Dendritic cell treated with granulocyte-macrophage colony-stimulating factor and Interleukin-4, amounts not matched to agents 40 ng/mL and 50 ng/mL, for 4 days (primary cell): ENCODE measurements at regions not wholly inside any gene's neighbourhood (a gene's known extent, or its start where the extent isn't known, plus 50 kb on each side); places are given as distances from the start of the nearest gene placed in this dataset.

Source experiments
- H3K27ac Mint-ChIP-seq: one replicate; pipeline ENCODE4 v1.8.0; 2022; ENCODE audit warnings: mild to moderate bottlenecking, mixed read lengths
- H3K27me3 Mint-ChIP-seq: one replicate; pipeline ENCODE4 v1.8.0; 2022; ENCODE audit warnings: mild to moderate bottlenecking, mixed read lengths
- H3K36me3 Mint-ChIP-seq: one replicate; pipeline ENCODE4 v1.8.0; 2022; ENCODE audit warnings: low read depth, mixed read lengths
- H3K4me1 Mint-ChIP-seq: one replicate; pipeline ENCODE4 v1.8.0; 2022; ENCODE audit warnings: low read depth, mixed read lengths
- H3K4me3 Mint-ChIP-seq: one replicate; pipeline ENCODE4 v1.8.0; 2022; ENCODE audit warnings: mild to moderate bottlenecking, moderate library complexity, mixed read lengths
- H3K9me3 Mint-ChIP-seq: one replicate; pipeline ENCODE4 v1.8.0; 2022; ENCODE audit warnings: mixed read lengths
- intact Hi-C: fragments of 100-400 bp; cut with micrococcal nuclease; formaldehyde crosslinking; loops from one replicate; pipeline ENCODE4 v1.15.0; 2022

DNA sequence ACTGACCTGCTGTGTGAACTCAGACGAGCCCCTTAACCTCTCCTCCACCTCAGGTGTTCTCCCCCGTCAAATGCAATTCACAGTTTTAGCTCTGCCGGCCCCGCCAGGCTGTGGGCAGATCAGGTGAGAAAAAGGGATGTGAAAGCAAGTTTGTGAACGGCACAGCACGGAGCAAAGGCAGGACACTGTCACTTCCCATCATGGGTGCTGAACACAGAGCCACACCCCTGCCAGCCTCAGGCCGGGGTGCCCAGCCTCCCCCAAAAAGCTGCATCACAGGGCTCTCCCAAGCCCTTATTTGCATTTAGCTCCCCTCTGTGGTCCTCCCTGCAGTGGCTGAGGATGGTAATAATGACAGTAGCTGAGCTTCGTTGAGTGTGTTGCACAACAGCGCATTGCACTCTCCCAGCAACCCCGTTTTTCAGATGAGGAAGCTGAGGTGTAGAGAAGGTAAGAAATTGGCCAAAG is 88.8 kb upstream of the TNRC6C start:
- H3K27me3 Mint-ChIP-seq, result peaks cover 69% of the 10 kb centered on the region
- no peaks in the 10 kb centered on the region for H3K36me3 Mint-ChIP-seq
- no peak overlapping the region for H3K4me3 Mint-ChIP-seq
- peaks cover 70% of the 10 kb centered on the region for H3K4me1 Mint-ChIP-seq
- intact Hi-C loops, result loop anchor here (5.0 kb wide), 1 partner anchor 88 kb away; the partner anchor contains the start of gene TNRC6C
- no peaks in the 10 kb centered on the region for H3K9me3 Mint-ChIP-seq
- H3K27ac Mint-ChIP-seq, result peak overlapping the region; percentile 12

DNA sequence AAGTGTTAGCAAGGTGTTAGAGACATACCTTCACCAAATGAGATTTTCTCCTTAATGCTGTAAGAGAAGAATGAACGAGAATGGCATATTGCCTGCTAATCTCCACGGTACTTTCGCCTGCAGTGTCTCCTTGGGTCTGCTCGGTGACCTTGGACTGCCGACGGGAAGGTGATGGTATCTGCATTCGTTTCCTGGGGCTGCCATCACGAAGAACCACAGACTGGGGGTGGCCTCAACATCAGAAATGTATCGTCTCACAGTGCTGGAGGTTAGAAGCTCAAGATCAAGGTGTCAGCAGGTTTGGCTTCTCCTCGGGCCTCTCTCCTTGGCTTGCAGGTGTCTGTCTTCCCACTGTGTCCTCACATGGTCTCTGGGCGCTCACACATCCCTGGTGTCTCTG is 86.3 kb upstream of the TNRC6C start:
- Mint-ChIP-seq H3K27me3 (peaks cover 65% of the 10 kb centered on the region), H3K36me3 (peaks cover 12% of the 10 kb centered on the region), H3K9me3 (peaks cover 15% of the 10 kb centered on the region), H3K27ac (no peak overlapping the region), H3K4me3 (no peak overlapping the region), H3K4me1 (peaks cover 79% of the 10 kb centered on the region)
- intact Hi-C loops, result no loop called here

DNA sequence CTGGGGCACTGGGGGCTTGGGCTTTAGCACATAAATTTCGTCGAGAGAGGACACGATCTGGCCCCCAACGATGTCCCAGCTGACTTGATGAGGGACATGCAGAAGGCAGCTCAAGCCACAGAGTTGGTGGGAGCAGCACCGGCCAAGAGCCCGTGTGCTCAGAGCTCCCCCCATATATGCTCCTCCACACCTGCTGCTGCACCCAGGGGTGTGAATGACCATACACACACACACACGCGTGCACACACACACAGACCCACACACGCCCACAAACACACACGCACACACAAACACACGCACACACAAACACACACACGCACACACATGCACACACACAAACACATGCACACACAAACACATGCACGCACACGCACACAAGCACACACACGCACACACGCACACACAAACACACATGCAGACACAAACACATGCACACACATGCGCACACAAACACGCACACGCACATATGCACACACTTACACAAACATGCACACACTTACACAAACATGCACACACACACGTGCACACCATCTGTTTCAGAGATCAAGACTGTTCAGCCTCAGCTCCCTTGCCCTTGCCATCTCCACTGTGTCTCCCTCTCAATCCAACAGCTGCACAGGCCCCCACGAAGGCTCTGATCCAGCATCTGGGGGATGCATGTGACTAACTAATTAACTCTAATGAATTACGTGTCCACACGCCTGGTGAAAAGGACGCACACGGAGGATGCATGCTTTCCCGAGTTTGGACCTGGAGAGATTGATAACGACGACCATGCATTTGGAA is 85.6 kb upstream of the TNRC6C start:
- Mint-ChIP-seq H3K4me3 (no peak overlapping the region), H3K27ac (no peak overlapping the region), H3K36me3 (peaks cover 12% of the 10 kb centered on the region), H3K9me3 (peaks cover 15% of the 10 kb centered on the region), H3K4me1 (peaks cover 79% of the 10 kb centered on the region), H3K27me3 (peaks cover 66% of the 10 kb centered on the region)
- intact Hi-C loops, result no loop called here

DNA sequence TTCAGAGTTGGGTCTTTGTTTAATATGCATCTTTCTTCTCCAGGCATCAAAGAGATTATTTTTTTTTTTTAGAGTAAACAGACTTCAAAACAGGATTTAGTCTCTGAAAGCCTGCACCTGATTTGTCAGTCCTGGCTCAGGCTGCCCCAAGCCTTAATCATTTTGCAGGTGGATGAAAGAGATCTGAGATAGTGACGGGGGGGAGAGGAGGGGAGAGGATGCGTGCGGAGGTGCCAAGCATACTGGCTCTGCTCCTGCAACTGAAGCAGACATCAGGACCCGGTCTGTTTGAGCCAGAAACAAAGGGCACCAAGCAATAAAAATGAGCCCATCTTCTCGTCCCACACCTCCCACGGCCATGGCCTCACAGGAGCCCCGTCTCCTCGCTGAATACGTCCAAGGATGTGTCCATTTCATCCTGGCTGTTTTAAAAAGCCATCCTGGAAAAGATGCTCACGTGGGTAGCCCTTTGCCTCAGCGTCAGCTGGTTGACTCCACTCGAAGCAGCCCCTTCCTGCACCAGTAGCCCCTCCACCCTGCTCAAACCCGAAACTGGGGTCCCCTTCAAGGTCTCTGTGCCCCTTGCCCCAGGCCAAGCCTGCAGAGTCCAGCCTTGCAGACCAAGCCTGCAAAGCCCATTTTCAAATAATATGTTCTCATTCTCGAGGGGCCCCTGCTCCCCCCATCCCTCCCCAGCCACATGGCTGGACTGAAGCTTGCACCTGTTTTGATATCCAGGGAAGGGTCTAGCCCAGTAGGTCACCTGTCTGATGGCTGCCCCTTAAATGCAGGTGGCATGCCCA is 84.8 kb upstream of the TNRC6C start:
- no peak overlapping the region for H3K4me3 Mint-ChIP-seq
- intact Hi-C loops, result no loop called here
- H3K27me3 Mint-ChIP-seq, result peaks cover 65% of the 10 kb centered on the region
- H3K4me1 Mint-ChIP-seq, result peaks cover 71% of the 10 kb centered on the region
- H3K27ac Mint-ChIP-seq, result no peak overlapping the region
- peaks cover 15% of the 10 kb centered on the region for H3K9me3 Mint-ChIP-seq
- H3K36me3 Mint-ChIP-seq, result peaks cover 12% of the 10 kb centered on the region

DNA sequence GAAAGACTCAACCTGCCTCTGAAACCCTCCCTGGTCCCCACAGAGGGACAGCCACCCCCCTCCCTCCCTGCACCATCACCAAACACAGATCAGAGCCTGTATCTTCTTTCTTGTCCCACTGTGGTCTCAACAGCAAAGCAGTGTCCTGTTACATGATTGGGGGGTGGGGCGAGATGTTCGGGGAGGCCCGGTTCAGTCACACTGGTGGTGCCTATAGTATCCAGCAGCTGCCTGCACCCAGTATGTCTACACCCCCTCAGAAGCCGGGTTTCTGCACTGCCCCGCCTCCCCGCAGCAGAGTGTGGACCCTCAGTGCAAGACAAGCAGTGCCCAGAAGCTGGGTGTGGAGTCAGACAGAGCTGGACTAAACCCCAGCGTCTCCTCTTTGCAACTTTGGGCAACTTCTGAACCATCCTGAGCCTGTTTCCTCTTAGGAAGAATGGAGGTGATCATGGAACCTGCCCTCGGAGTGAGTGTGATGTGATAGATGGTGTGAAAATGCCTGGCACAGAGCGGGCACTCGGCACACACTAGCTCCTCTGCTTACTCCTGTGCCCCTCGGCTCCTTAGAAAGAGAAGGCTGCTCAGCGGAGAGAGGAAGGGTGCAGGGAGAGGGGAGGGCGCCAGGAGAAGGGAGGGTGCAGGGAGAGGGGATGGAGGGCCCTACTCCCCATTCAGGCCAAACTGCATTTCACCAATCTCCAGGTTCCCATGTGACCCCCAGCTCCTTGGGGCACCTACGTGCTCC is 84.0 kb upstream of the TNRC6C start:
- H3K27me3 Mint-ChIP-seq, result peaks cover 65% of the 10 kb centered on the region
- peaks cover 68% of the 10 kb centered on the region for H3K4me1 Mint-ChIP-seq

DNA sequence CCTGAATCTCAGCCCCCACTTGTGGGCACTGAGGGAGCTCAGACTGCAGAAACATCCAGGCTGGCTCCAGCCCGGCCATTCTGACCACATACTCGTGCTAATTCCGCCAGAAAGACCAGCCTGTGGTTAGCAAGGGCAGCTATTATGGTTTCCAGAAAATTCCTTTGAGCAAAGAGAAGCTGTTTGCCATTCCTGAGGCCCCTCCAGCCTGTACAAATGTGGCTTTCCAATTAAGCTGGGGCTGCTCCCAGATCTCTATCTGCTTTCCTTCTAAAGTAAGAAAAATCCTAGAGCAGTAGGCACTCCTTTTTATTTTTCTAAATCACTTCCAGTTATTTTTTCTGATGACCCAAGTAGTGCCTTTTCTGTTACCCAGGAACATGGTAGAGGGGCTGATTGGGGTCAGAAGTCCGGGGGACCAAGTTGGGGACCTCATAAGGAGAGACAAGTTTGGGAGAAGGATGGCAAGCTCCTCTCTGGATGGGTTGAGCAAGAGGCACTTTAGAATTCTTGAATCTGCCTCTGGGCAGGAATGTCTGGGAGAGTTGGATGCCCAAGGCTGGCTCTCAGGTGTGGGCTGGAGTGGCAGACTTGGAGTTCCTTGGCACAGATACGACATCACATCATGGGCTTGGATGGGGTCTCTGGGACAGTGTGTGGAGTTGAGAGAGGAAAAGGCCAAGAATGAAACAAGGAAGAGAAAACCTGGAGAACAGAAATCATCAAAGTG is 83.3 kb upstream of the TNRC6C start:
- H3K27ac Mint-ChIP-seq, result peak overlapping the region; percentile 27
- H3K4me1 Mint-ChIP-seq, result peaks cover 67% of the 10 kb centered on the region
- H3K36me3 Mint-ChIP-seq, result peaks cover 12% of the 10 kb centered on the region
- peaks cover 15% of the 10 kb centered on the region for H3K9me3 Mint-ChIP-seq
- no peak overlapping the region for H3K4me3 Mint-ChIP-seq
- intact Hi-C loops, result no loop called here
- peaks cover 67% of the 10 kb centered on the region for H3K27me3 Mint-ChIP-seq

More for the DNA sequence above, 84.0 kb upstream of the TNRC6C start:
- intact Hi-C loops, result no loop called here
- H3K36me3 Mint-ChIP-seq, result peaks cover 12% of the 10 kb centered on the region
- H3K4me3 Mint-ChIP-seq, result no peak overlapping the region
- H3K9me3 Mint-ChIP-seq, result peaks cover 15% of the 10 kb centered on the region
- no peak overlapping the region for H3K27ac Mint-ChIP-seq

DNA sequence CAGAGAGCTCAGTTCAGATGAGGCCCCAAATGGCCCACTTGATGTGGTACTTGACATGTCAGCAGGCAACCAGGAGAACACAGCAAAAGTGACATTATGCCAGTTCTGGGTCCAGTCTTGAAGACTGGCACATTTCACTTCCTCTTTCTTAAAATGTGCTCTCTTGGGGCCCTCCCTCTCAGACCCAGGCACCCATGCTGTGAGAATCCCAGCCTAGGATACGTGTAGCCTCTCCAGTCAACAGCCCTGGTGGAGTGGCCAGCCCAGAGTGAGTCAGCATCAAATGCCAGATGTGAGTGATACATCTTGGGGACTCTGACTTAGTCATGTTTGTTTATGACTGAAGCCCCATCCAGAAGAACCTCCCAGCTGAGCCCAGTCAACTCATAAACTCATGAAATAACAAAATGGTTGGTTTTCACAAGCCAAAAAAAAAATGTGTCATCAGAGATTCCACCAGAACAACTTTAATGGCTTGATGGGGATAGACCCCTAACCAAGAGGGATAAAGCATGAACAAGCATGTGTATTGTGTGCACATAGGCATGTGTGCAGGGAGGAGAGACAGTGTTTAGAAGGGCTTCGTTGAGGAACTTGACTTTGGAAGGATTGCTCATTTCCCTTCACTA is 82.5 kb upstream of the TNRC6C start:
- peaks cover 15% of the 10 kb centered on the region for H3K9me3 Mint-ChIP-seq

DNA sequence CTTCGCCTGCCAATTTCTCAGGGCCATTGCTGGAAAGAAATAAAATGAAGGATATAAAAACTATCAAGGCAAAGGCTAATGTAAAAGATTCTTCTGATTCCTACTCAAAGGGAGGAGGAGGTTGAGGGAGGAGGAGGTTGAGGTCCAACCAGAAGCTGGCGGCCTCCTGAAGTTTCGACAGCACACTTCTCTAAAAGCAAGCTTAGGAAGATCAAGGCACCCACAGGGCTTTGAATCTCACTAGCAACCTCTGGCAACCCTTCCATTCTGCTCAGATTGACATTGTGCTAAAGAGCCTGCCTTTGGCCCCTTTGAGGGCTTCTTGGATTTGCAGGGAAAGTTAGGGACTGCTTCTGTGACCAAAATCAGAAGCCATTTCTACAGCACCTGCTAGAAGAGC is 81.5 kb upstream of the TNRC6C start:
- Mint-ChIP-seq H3K36me3 (peaks cover 12% of the 10 kb centered on the region), H3K4me1 (peaks cover 73% of the 10 kb centered on the region), H3K27me3 (peaks cover 68% of the 10 kb centered on the region), H3K27ac (no peak overlapping the region), H3K4me3 (no peak overlapping the region), H3K9me3 (peaks cover 15% of the 10 kb centered on the region)
- intact Hi-C loops, result no loop called here

More for the DNA sequence above, 82.5 kb upstream of the TNRC6C start:
- peaks cover 12% of the 10 kb centered on the region for H3K36me3 Mint-ChIP-seq
- H3K4me1 Mint-ChIP-seq, result peaks cover 73% of the 10 kb centered on the region
- intact Hi-C loops, result no loop called here
- no peak overlapping the region for H3K4me3 Mint-ChIP-seq
- H3K27me3 Mint-ChIP-seq, result peaks cover 72% of the 10 kb centered on the region
- H3K27ac Mint-ChIP-seq, result peak overlapping the region; percentile 27

DNA sequence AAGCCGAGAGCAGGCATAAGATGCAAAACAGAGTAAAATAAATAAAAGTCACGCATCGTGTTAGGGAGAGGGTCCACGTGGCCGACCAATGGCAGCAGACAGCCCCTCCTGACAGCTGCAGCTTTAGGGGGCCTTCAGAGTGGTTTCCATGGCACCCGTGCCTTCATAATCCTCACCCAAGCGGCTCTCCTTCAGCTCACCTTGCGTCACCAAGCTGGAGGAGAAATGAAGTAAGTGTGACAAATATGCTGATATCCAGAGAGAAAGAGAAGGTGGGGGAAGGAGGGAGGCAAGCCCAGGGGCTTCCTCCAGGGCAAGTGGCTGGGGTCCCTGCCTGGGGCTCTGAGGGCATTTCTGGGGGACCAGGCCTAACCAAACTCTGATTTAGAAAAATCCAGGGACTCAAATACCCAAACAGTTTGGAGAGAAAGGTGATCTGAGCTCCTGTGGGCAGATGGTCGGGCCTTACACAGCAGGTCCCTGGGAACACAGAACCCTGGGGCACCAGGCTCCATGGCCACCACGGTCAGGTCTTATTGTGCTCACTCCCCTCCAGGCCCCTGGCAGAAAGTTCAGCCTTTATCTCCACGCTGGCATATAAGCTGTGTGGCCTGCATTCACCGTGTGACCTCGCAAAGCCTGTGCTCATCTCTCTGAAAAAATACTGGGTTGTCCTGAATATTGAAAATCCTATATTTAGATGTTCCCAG is 80.7 kb upstream of the TNRC6C start:
- no peak overlapping the region for H3K4me3 Mint-ChIP-seq
- H3K27ac Mint-ChIP-seq, result no peak overlapping the region

DNA sequence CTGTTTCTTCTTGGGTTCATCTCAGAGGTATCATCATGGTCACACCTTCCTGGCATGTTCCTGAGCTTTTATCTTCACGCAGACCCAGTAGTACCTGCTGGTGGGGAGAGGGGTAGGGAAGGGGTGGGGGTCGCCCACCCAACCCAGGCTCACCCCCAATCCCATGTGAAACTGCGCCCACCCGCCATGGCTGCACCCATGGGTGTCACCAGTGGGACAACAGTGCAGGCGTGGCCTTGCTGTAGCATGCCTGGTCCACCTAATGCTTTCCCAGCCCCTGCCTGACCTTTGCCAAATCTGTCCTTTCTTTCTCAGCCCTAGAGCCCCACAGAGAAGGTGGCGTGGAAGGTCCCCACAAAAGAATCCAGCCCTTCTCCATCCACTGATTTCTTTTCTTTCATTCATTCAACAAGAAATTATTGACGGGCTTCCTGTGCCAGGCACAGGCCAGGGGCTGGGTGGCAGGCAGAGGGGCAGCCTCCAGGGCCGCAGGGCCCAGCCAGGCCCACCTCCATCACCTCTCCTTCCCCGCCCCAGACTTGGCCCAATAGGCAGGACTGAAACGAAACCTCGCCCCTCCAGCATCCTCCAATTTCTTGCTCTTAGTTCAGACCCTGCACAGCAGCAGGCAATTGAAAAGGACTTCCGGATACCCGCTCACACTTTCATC is 79.1 kb upstream of the TNRC6C start:
- Mint-ChIP-seq H3K9me3 (peaks cover 15% of the 10 kb centered on the region), H3K4me1 (peaks cover 76% of the 10 kb centered on the region)
- intact Hi-C loops, result no loop called here

More for the DNA sequence above, 80.7 kb upstream of the TNRC6C start:
- peaks cover 15% of the 10 kb centered on the region for H3K9me3 Mint-ChIP-seq
- peaks cover 61% of the 10 kb centered on the region for H3K27me3 Mint-ChIP-seq
- H3K4me1 Mint-ChIP-seq, result peaks cover 73% of the 10 kb centered on the region
- H3K36me3 Mint-ChIP-seq, result peaks cover 12% of the 10 kb centered on the region
- intact Hi-C loops, result no loop called here

DNA sequence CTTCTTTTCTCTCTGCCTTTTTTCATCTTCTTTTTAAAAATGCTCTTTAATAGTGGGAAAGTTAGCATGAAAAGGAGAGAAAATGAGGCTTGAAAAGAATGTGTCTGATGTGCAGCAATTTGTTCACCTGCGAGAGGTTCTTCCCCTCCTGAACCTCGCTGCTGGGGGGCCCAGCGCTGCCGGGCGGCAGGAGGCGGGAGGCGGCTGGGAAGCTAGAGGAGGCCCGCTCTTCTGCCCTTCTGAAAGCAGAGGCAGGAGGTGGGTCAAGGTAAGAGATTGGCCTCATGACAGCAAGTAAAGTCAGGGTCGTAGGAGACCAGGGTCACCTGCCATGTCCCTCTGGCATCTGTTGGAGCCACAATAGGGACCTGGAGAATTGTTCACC is 78.6 kb upstream of the TNRC6C start:
- Mint-ChIP-seq H3K36me3 (peaks cover 12% of the 10 kb centered on the region), H3K4me3 (no peak overlapping the region), H3K9me3 (peaks cover 15% of the 10 kb centered on the region), H3K27ac (no peak overlapping the region), H3K27me3 (peaks cover 57% of the 10 kb centered on the region), H3K4me1 (peaks cover 71% of the 10 kb centered on the region)
- intact Hi-C loops, result loop anchor here (5.0 kb wide), 1 partner anchor 37 kb away; no protein-coding TSS in a partner anchor

More for the DNA sequence above, 79.1 kb upstream of the TNRC6C start:
- Mint-ChIP-seq H3K27me3 (peaks cover 57% of the 10 kb centered on the region), H3K36me3 (peaks cover 12% of the 10 kb centered on the region), H3K4me3 (no peak overlapping the region), H3K27ac (no peak overlapping the region)
